ENCODE measurements at regions not wholly inside any gene's neighbourhood (a gene's known extent, or its start where the extent isn't known, plus 50 kb on each side); places are given as distances from the start of the nearest gene placed in this dataset.

GRCh38 chr18:66734451-66734850 lies 130.6 kb upstream of the CDH19 start:
- no peak for TF ChIP-seq CTCF (IDR thresholded peaks at IDR 0.05)
- no peak for ATAC-seq (ENCODE audit: insufficient number of reproducible peaks, low FRiP score, low read depth)

GRCh38 chr18:66731890-66732289 lies 128.0 kb upstream of the CDH19 start:
- Histone ChIP-seq H3K27me3 (replicated peaks; ENCODE audit: insufficient read depth) (no peaks in the 10 kb centered on the region), H3K4me1 (ENCODE audit: control insufficient read depth in 1 of 2, low read depth in 2 of 2) (no peaks in the 10 kb centered on the region), H3K36me3 (no peaks in the 10 kb centered on the region), H3K27ac (no peak overlapping the region), H3K4me3 (no peak overlapping the region), H3K9me3 (no peaks in the 10 kb centered on the region)
- DNase-seq (ENCODE audit: low spot score) = no peak
- TF ChIP-seq CTCF (IDR thresholded peaks at IDR 0.05) = no peak
- no peak for ATAC-seq (ENCODE audit: insufficient number of reproducible peaks, low FRiP score, low read depth)

More at GRCh38 chr18:66734451-66734850, 130.6 kb upstream of the CDH19 start:
- no peak for DNase-seq (ENCODE audit: low spot score)
- H3K27ac ChIP-seq = no peak overlapping the region
- H3K4me1 ChIP-seq (ENCODE audit: control insufficient read depth in 1 of 2, low read depth in 2 of 2) = no peaks in the 10 kb centered on the region
- no peak overlapping the region for H3K4me3 ChIP-seq
- H3K9me3 ChIP-seq = no peaks in the 10 kb centered on the region
- no peaks in the 10 kb centered on the region for H3K27me3 ChIP-seq (replicated peaks; ENCODE audit: insufficient read depth)
- no peaks in the 10 kb centered on the region for H3K36me3 ChIP-seq

- Histone ChIP-seq H3K4me3 (no peak overlapping the region), H3K27me3 (replicated peaks; ENCODE audit: insufficient read depth) (no peaks in the 10 kb centered on the region), H3K27ac (no peak overlapping the region), H3K4me1 (ENCODE audit: control insufficient read depth in 1 of 2, low read depth in 2 of 2) (no peaks in the 10 kb centered on the region), H3K36me3 (no peaks in the 10 kb centered on the region), H3K9me3 (no peaks in the 10 kb centered on the region)
- DNase-seq (ENCODE audit: low spot score) (no peak), ATAC-seq (ENCODE audit: insufficient number of reproducible peaks, low FRiP score, low read depth) (no peak)
- no peak for TF ChIP-seq CTCF (IDR thresholded peaks at IDR 0.05)
Observed at GRCh38 chr18:66729442-66730239, 125.8 kb upstream of the CDH19 start.

- Histone ChIP-seq H3K4me3 (no peak overlapping the region), H3K4me1 (ENCODE audit: control insufficient read depth in 1 of 2, low read depth in 2 of 2) (no peaks in the 10 kb centered on the region), H3K9me3 (no peaks in the 10 kb centered on the region), H3K27ac (no peak overlapping the region), H3K27me3 (replicated peaks; ENCODE audit: insufficient read depth) (no peaks in the 10 kb centered on the region), H3K36me3 (no peaks in the 10 kb centered on the region)
- DNase-seq (ENCODE audit: low spot score) (no peak), ATAC-seq (ENCODE audit: insufficient number of reproducible peaks, low FRiP score, low read depth) (no peak)
- TF ChIP-seq CTCF (IDR thresholded peaks at IDR 0.05) = no peak
Observed at GRCh38 chr18:66728951-66729350, 125.1 kb upstream of the CDH19 start.

- Histone ChIP-seq H3K27ac (no peak overlapping the region), H3K4me1 (ENCODE audit: control insufficient read depth in 1 of 2, low read depth in 2 of 2) (no peaks in the 10 kb centered on the region), H3K27me3 (replicated peaks; ENCODE audit: insufficient read depth) (no peaks in the 10 kb centered on the region), H3K9me3 (no peaks in the 10 kb centered on the region), H3K36me3 (no peaks in the 10 kb centered on the region), H3K4me3 (no peak overlapping the region)
- ATAC-seq (ENCODE audit: insufficient number of reproducible peaks, low FRiP score, low read depth) = no peak
- no peak for TF ChIP-seq CTCF (IDR thresholded peaks at IDR 0.05)
- DNase-seq (ENCODE audit: low spot score) = no peak
Observed at GRCh38 chr18:66727991-66728390, 124.1 kb upstream of the CDH19 start.

All from thoracic aorta (tissue), 2 donors.